ENCODE measurements at regions not wholly inside any gene's neighbourhood (a gene's known extent, or its start where the extent isn't known, plus 50 kb on each side); places are given as distances from the start of the nearest gene placed in this dataset.

DNA sequence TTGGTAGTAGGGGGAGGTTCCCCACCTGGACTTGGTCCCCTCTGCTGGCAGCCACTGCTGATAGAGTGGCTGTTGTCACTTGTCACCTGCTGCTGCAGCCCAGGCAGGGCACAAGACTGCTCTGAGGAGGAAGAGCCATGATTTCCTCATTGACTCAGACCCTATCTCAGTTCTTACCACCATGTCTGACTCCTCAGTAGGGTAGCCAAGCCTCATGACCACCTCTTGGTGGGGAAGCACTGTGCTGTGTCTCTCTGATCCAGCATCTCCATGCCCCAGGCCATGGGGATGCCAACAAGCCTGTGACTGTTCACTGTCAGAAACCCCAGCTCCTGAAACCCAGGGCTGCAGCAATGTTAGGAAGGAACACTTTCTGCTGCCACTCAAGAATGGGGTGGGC is 173.0 kb downstream of the WSCD1 start:
- Histone ChIP-seq H3K9me3 (replicated peaks; ENCODE audit: control insufficient read depth, insufficient read depth, low read length) (no peaks in the 10 kb centered on the region), H3K9me1 (replicated peaks; ENCODE audit: control insufficient read depth, extremely low read depth, insufficient read depth, low read length) (no peaks in the 10 kb centered on the region), H4K20me1 (replicated peaks; ENCODE audit: control insufficient read depth, extremely low read depth, insufficient read depth, low read length) (no peaks in the 10 kb centered on the region), H3K27me3 (ENCODE audit: control insufficient read depth in 2 of 2, insufficient read depth in 2 of 2, low read length in 2 of 2) (no peaks in the 10 kb centered on the region), H3K36me3 (ENCODE audit: control insufficient read depth in 2 of 2, extremely low read depth in 1 of 2, insufficient read depth in 2 of 2, low read length in 2 of 2) (no peaks in the 10 kb centered on the region), H3K27ac (ENCODE audit: insufficient read depth, low read depth, low read length) (no peak overlapping the region), H3K4me2 (ENCODE audit: insufficient read depth, low read length) (no peak overlapping the region), H3K79me2 (ENCODE audit: control insufficient read depth, insufficient read depth, low read length) (no peaks in the 10 kb centered on the region), H3K4me3 (replicated peaks in 1 of 3; ENCODE audit: insufficient read depth in 1 of 3, low read depth in 1 of 3, low read length in 3 of 3) (no peak overlapping the region), H3K9ac (replicated peaks; ENCODE audit: extremely low read depth, insufficient read depth, low read length) (no peak overlapping the region), H2AFZ (ENCODE audit: low read depth, low read length) (no peak overlapping the region), H3K4me1 (ENCODE audit: control insufficient read depth, extremely low read depth, insufficient read depth, low read length) (peaks cover 14% of the 10 kb centered on the region)
- BruUV-seq (replicated peaks) = no TSS peak
- ChIA-PET POLR2A (no interaction called here), CTCF (no interaction called here)
- DNase-seq (ENCODE audit: low read depth, low spot score) (no peak), FAIRE-seq (no peak)
- no peak for TF ChIP-seq GATA2 (IDR thresholded peaks at IDR 0.05; ENCODE audit: insufficient read depth, insufficient read length, low read depth, low read length)
- TF ChIP-seq JUN (IDR thresholded peaks at IDR 0.05; ENCODE audit: borderline replicate concordance, insufficient read depth, insufficient read length, low read depth) = no peak
- no peak for TF ChIP-seq POLR2AphosphoS5 (IDR thresholded peaks at IDR 0.05; ENCODE audit: insufficient read depth, low read depth, low read length)
- no peak for TF ChIP-seq EZH2 (IDR thresholded peaks at IDR 0.05; ENCODE audit: borderline replicate concordance, low read depth, low read length, severe bottlenecking)
- TF ChIP-seq, protein P1, sequence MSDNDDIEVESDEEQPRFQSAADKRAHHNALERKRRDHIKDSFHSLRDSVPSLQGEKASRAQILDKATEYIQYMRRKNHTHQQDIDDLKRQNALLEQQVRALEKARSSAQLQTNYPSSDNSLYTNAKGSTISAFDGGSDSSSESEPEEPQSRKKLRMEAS (IDR thresholded peaks at IDR 0.05; ENCODE audit: insufficient read depth, insufficient read length) = no peak
- no peak for TF ChIP-seq FOS (IDR thresholded peaks at IDR 0.05; ENCODE audit: borderline replicate concordance, insufficient read depth, low read length)
- no peak for TF ChIP-seq POLR2A (IDR thresholded peaks at IDR 0.05; ENCODE audit: low read depth, low read length)
- TF ChIP-seq, protein P2, sequence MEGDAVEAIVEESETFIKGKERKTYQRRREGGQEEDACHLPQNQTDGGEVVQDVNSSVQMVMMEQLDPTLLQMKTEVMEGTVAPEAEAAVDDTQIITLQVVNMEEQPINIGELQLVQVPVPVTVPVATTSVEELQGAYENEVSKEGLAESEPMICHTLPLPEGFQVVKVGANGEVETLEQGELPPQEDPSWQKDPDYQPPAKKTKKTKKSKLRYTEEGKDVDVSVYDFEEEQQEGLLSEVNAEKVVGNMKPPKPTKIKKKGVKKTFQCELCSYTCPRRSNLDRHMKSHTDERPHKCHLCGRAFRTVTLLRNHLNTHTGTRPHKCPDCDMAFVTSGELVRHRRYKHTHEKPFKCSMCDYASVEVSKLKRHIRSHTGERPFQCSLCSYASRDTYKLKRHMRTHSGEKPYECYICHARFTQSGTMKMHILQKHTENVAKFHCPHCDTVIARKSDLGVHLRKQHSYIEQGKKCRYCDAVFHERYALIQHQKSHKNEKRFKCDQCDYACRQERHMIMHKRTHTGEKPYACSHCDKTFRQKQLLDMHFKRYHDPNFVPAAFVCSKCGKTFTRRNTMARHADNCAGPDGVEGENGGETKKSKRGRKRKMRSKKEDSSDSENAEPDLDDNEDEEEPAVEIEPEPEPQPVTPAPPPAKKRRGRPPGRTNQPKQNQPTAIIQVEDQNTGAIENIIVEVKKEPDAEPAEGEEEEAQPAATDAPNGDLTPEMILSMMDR (IDR thresholded peaks at IDR 0.05; ENCODE audit: extremely low read depth in 1 of 2, insufficient read depth in 1 of 2, low read depth in 1 of 2, low read length in 2 of 2) = no peak
- no peak for TF ChIP-seq MYC (IDR thresholded peaks at IDR 0.05; ENCODE audit: low read depth, low read length)
- dilution Hi-C loops (cut with MboI; ENCODE audit: extremely low pct_ligation_motif_present, low sequenced_read_pairs) = no loop called here
- intact Hi-C loops (cut with micrococcal nuclease) = no loop called here
